HFFc6 (cell line): ENCODE measurements at regions not wholly inside any gene's neighbourhood (a gene's known extent, or its start where the extent isn't known, plus 50 kb on each side); places are given as distances from the start of the nearest gene placed in this dataset.

Experiments
- DNase-seq: peaks from one replicate; pipeline ENCODE4 v3.0.0-alpha.2; 2018
- H3K27ac Mint-ChIP-seq: 2 replicates; pipeline ENCODE4 v1.8.0; 2020; ENCODE audit warnings: mild to moderate bottlenecking, mixed read lengths
- H3K27me3 Mint-ChIP-seq: 2 replicates; pipeline ENCODE4 v1.8.0; 2021; ENCODE audit warnings: mild to moderate bottlenecking, moderate library complexity, mixed read lengths; ENCODE audit not compliant: insufficient read depth
- H3K36me3 Mint-ChIP-seq: 2 replicates; pipeline ENCODE4 v1.8.0; 2021; ENCODE audit warnings: low read depth, mixed read lengths
- H3K4me1 Mint-ChIP-seq: 2 replicates; pipeline ENCODE4 v1.8.0; 2020; ENCODE audit warnings: low read depth, mixed read lengths
- H3K4me3 Mint-ChIP-seq: 2 replicates; pipeline ENCODE4 v1.8.0; 2020; ENCODE audit warnings: mild to moderate bottlenecking, moderate library complexity, mixed read lengths
- H3K9me3 Mint-ChIP-seq: 2 replicates; pipeline ENCODE4 v1.8.0; 2020; ENCODE audit warnings: mild to moderate bottlenecking, mixed read lengths
- CTCF ChIP-seq: fragments of 200-600 bp; sonication (generic); IDR thresholded peaks from 2 replicates; pipeline ENCODE4 v1.5.0; 2021; ENCODE audit warnings: antibody characterized with exemption, mild to moderate bottlenecking

GRCh38 chr6:23137611-23138010 lies 568.2 kb downstream of the HDGFL1 start:
- Mint-ChIP-seq H3K27me3 (no peaks in the 10 kb centered on the region), H3K9me3 (peaks cover 25% of the 10 kb centered on the region; the same call in 1 of the 2 replicates), H3K36me3 (no peaks in the 10 kb centered on the region), H3K4me3 (no peak overlapping the region), H3K27ac (no peak overlapping the region), H3K4me1 (no peaks in the 10 kb centered on the region)
- DNase-seq: no peak
- TF ChIP-seq CTCF: no peak

- no peaks in the 10 kb centered on the region for H3K27me3 Mint-ChIP-seq
- peaks cover 26% of the 10 kb centered on the region; the same call in 1 of the 2 replicates for H3K9me3 Mint-ChIP-seq
- no peak overlapping the region for H3K27ac Mint-ChIP-seq
- no peaks in the 10 kb centered on the region for H3K36me3 Mint-ChIP-seq
- DNase-seq: no peak
- H3K4me1 Mint-ChIP-seq: no peaks in the 10 kb centered on the region
- H3K4me3 Mint-ChIP-seq: no peak overlapping the region
- no peak for TF ChIP-seq CTCF
Observed at GRCh38 chr6:23140871-23141270, 571.5 kb downstream of the HDGFL1 start.

- Mint-ChIP-seq H3K27ac (no peak overlapping the region), H3K36me3 (no peaks in the 10 kb centered on the region), H3K4me3 (no peak overlapping the region), H3K4me1 (no peaks in the 10 kb centered on the region), H3K27me3 (no peaks in the 10 kb centered on the region), H3K9me3 (peaks cover 13% of the 10 kb centered on the region; the same call in 1 of the 2 replicates)
- no peak for DNase-seq
- no peak for TF ChIP-seq CTCF
Observed at GRCh38 chr6:23145781-23146180, 576.4 kb downstream of the HDGFL1 start.

GRCh38 chr6:23154159-23154558 lies 584.8 kb downstream of the HDGFL1 start:
- Mint-ChIP-seq H3K27ac (no peak overlapping the region), H3K36me3 (no peaks in the 10 kb centered on the region), H3K4me1 (no peaks in the 10 kb centered on the region), H3K4me3 (no peak overlapping the region), H3K9me3 (peaks cover 12% of the 10 kb centered on the region), H3K27me3 (peaks cover 1% of the 10 kb centered on the region; the same call in 1 of the 2 replicates)
- no peak for DNase-seq
- no peak for TF ChIP-seq CTCF

GRCh38 chr6:23170049-23170448 lies 600.7 kb downstream of the HDGFL1 start:
- no peak overlapping the region for H3K4me3 Mint-ChIP-seq
- no peaks in the 10 kb centered on the region; the same call in 1 of the 2 replicates for H3K36me3 Mint-ChIP-seq
- no peak for DNase-seq
- H3K27ac Mint-ChIP-seq: no peak overlapping the region
- peaks cover 21% of the 10 kb centered on the region for H3K4me1 Mint-ChIP-seq
- H3K27me3 Mint-ChIP-seq: peaks cover 2% of the 10 kb centered on the region
- H3K9me3 Mint-ChIP-seq: peaks cover 10% of the 10 kb centered on the region; the same call in 1 of the 2 replicates
- no peak for TF ChIP-seq CTCF

GRCh38 chr6:23173234-23173633 lies 603.9 kb downstream of the HDGFL1 start:
- no peaks in the 10 kb centered on the region; the same call in 1 of the 2 replicates for H3K36me3 Mint-ChIP-seq
- peaks cover 2% of the 10 kb centered on the region for H3K27me3 Mint-ChIP-seq
- H3K9me3 Mint-ChIP-seq: peaks cover 10% of the 10 kb centered on the region
- H3K27ac Mint-ChIP-seq: no peak overlapping the region
- peaks cover 43% of the 10 kb centered on the region for H3K4me1 Mint-ChIP-seq
- DNase-seq: no peak
- H3K4me3 Mint-ChIP-seq: no peak overlapping the region
- TF ChIP-seq CTCF: no peak
